Esophagus squamous epithelium (tissue), 4 donors: ENCODE measurements at regions not wholly inside any gene's neighbourhood (a gene's known extent, or its start where the extent isn't known, plus 50 kb on each side); places are given as distances from the start of the nearest gene placed in this dataset.

ENCODE experiments used
- CTCF ChIP-seq, 6 experiments: fragments of 450-650 bp in 4 of 6; fragments of 200-600 bp in 2 of 6; sonication (generic) in 2 of 6; IDR thresholded peaks; one replicate each; pipeline ENCODE4 v1.5.1; 2016 to 2019; ENCODE audit warnings: antibody characterized with exemption in 6 of 6, mild to moderate bottlenecking in 4 of 6, moderate library complexity in 4 of 6
- POLR2A ChIP-seq, 4 donors: fragments of 450-650 bp; IDR thresholded peaks; one replicate each; pipeline ENCODE4 v1.6.1; 2017; ENCODE audit warnings: antibody characterized with exemption in 4 of 4, mild to moderate bottlenecking in 4 of 4, moderate library complexity in 3 of 4

- TF ChIP-seq CTCF (IDR thresholded peaks at IDR 0.05) (no peak), POLR2A (IDR thresholded peaks at IDR 0.05) (no peak)
Measured at GRCh38 chr2:138087751-138088593, 123.7 kb downstream of the HNMT start.
